Thoracic aorta (tissue), 2 donors: ENCODE measurements at regions not wholly inside any gene's neighbourhood (a gene's known extent, or its start where the extent isn't known, plus 50 kb on each side); places are given as distances from the start of the nearest gene placed in this dataset.

Source experiments
- ATAC-seq: fragments of 150-250 bp; one replicate; pipeline ENCODE4 v1.8.0; 2017; ENCODE audit warnings: low read depth; ENCODE audit not compliant: insufficient number of reproducible peaks, low FRiP score
- DNase-seq: peaks from one replicate; pipeline ENCODE4 v3.0.0-alpha.2; 2020; ENCODE audit warnings: low spot score
- H3K27ac ChIP-seq, 2 donors: fragments of 200-600 bp; sonication (generic); 1 replicate in 1 of 2; 2 replicates in 1 of 2; pipeline ENCODE4 v1.5.1; 2016; ENCODE audit warnings: mild to moderate bottlenecking in 2 of 2, moderate library complexity in 2 of 2
- H3K27me3 ChIP-seq: fragments of 200-600 bp; sonication (generic); replicated peaks from 2 replicates; pipeline ENCODE4 v1.6.0; 2016; ENCODE audit warnings: mild to moderate bottlenecking; ENCODE audit not compliant: insufficient read depth
- H3K36me3 ChIP-seq: fragments of 200-600 bp; sonication (generic); one replicate; pipeline ENCODE4 v1.5.1; 2016
- H3K4me1 ChIP-seq, 2 donors: fragments of 200-600 bp; sonication (generic); 1 replicate in 1 of 2; 2 replicates in 1 of 2; pipeline versions ENCODE4 v1.5.1 to v1.6.0; 2016; ENCODE audit warnings: low read depth in 2 of 2, mild to moderate bottlenecking in 1 of 2; ENCODE audit not compliant: control insufficient read depth in 1 of 2
- H3K4me3 ChIP-seq: fragments of 200-600 bp; sonication (generic); 2 replicates; pipeline ENCODE4 v1.5.1; 2016; ENCODE audit warnings: mild to moderate bottlenecking
- H3K9me3 ChIP-seq: fragments of 200-600 bp; sonication (generic); 2 replicates; pipeline ENCODE4 v1.5.1; 2016
- CTCF ChIP-seq: fragments of 200-600 bp; sonication (generic); IDR thresholded peaks from one replicate; pipeline ENCODE4 v1.5.1; 2019; ENCODE audit warnings: antibody characterized with exemption

- no peak for ATAC-seq
- DNase-seq, result no peak
- Histone ChIP-seq H3K27ac (no peak overlapping the region), H3K4me3 (no peak overlapping the region), H3K4me1 (no peaks in the 10 kb centered on the region), H3K36me3 (no peaks in the 10 kb centered on the region), H3K27me3 (no peaks in the 10 kb centered on the region), H3K9me3 (no peaks in the 10 kb centered on the region)
- TF ChIP-seq CTCF, result no peak
Observed at GRCh38 chr9:88242879-88243278, 104.6 kb upstream of the SPATA31C2 start.

GRCh38 chr9:88237991-88238571, 99.8 kb upstream of the SPATA31C2 start:
- Histone ChIP-seq H3K9me3 (no peaks in the 10 kb centered on the region), H3K4me3 (no peak overlapping the region), H3K36me3 (no peaks in the 10 kb centered on the region), H3K27me3 (no peaks in the 10 kb centered on the region), H3K27ac (no peak overlapping the region), H3K4me1 (peaks cover 0 to 11% of the 10 kb centered on the region in 2 donors)
- ATAC-seq (no peak), DNase-seq (no peak)
- TF ChIP-seq CTCF, result no peak

GRCh38 chr9:88237479-88237961, 99.2 kb upstream of the SPATA31C2 start:
- ATAC-seq, result no peak

GRCh38 chr9:88236511-88237478, 98.5 kb upstream of the SPATA31C2 start:
- no peak for ATAC-seq
- Histone ChIP-seq H3K27ac (no peak overlapping the region), H3K4me1 (peaks cover 0 to 11% of the 10 kb centered on the region in 2 donors), H3K4me3 (no peak overlapping the region), H3K36me3 (no peaks in the 10 kb centered on the region), H3K9me3 (no peaks in the 10 kb centered on the region), H3K27me3 (no peaks in the 10 kb centered on the region)
- TF ChIP-seq CTCF, result no peak
- DNase-seq, result no peak

More at GRCh38 chr9:88237479-88237961, 99.2 kb upstream of the SPATA31C2 start:
- H3K27ac ChIP-seq, result no peak overlapping the region
- H3K4me3 ChIP-seq, result no peak overlapping the region
- H3K27me3 ChIP-seq, result no peaks in the 10 kb centered on the region
- H3K36me3 ChIP-seq, result no peaks in the 10 kb centered on the region
- no peak for TF ChIP-seq CTCF
- H3K4me1 ChIP-seq, result peaks cover 0 to 11% of the 10 kb centered on the region in 2 donors
- DNase-seq, result no peak
- H3K9me3 ChIP-seq, result no peaks in the 10 kb centered on the region

GRCh38 chr9:88235615-88236014, 97.3 kb upstream of the SPATA31C2 start:
- TF ChIP-seq CTCF, result no peak
- no peaks in the 10 kb centered on the region for H3K9me3 ChIP-seq
- ATAC-seq, result no peak

More at GRCh38 chr9:88235615-88236014, 97.3 kb upstream of the SPATA31C2 start:
- Histone ChIP-seq H3K27me3 (no peaks in the 10 kb centered on the region), H3K4me1 (peaks cover 0 to 11% of the 10 kb centered on the region in 2 donors), H3K36me3 (no peaks in the 10 kb centered on the region), H3K27ac (no peak overlapping the region), H3K4me3 (no peak overlapping the region)
- DNase-seq, result no peak
